ENCODE measurements at regions not wholly inside any gene's neighbourhood (a gene's known extent, or its start where the extent isn't known, plus 50 kb on each side); places are given as distances from the start of the nearest gene placed in this dataset.

DNA sequence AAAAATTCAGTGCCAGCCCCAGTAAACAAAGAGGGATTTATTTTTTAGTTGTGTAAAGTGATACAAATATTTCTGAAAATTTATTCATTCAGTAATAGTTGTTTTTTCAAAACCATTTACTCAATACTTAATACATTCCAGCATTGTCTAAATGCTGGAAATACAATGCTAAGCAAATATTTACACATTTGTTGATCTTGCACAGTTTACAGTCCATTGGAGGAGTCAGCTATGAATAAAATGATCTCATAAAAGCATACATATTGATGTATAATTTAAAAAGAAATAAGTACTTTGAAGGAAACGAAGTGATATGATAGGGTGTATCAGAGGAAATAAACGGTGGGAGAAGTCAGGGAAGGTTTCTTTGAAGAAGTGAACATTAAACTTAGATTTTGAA lies 1942.1 kb upstream of the ADGRL3 start:
- no peaks in the 10 kb centered on the region for H3K36me3 ChIP-seq
- 85% methylated on average over 2 of the region's 2 CpGs for WGBS, 2 donors
- H3K9me3 ChIP-seq, result no peaks in the 10 kb centered on the region
- TF ChIP-seq, protein P1, sequence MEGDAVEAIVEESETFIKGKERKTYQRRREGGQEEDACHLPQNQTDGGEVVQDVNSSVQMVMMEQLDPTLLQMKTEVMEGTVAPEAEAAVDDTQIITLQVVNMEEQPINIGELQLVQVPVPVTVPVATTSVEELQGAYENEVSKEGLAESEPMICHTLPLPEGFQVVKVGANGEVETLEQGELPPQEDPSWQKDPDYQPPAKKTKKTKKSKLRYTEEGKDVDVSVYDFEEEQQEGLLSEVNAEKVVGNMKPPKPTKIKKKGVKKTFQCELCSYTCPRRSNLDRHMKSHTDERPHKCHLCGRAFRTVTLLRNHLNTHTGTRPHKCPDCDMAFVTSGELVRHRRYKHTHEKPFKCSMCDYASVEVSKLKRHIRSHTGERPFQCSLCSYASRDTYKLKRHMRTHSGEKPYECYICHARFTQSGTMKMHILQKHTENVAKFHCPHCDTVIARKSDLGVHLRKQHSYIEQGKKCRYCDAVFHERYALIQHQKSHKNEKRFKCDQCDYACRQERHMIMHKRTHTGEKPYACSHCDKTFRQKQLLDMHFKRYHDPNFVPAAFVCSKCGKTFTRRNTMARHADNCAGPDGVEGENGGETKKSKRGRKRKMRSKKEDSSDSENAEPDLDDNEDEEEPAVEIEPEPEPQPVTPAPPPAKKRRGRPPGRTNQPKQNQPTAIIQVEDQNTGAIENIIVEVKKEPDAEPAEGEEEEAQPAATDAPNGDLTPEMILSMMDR (IDR thresholded peaks at IDR 0.05), result no peak
- TF ChIP-seq POLR2A (IDR thresholded peaks at IDR 0.05), result no peak
- TF ChIP-seq EP300 (IDR thresholded peaks at IDR 0.05), result no peak
- H3K27ac ChIP-seq, result no peak overlapping the region
- H3K4me3 ChIP-seq, result no peak overlapping the region
- H3K4me1 ChIP-seq, result no peaks in the 10 kb centered on the region
- H3K27me3 ChIP-seq, result no peaks in the 10 kb centered on the region
- no peak for DNase-seq (ENCODE audit: low spot score in 2 of 2)

DNA sequence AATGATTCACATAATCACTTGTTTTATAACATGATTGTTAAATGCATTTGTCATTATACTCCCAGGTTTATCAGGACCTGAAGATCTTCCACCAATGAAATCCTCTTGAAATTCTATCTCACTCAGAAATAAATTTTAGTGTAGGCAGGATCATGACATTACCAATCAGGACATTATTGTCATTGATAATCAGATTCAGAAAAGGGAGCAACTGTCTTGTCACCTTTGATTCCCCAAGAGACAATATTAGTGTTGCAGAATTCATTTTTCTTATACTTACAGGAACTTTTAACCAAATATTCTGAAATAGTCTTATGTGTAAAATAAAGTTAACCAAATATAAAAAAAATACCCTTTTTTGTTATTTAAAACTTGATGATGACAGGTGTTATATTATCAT lies 1892.5 kb upstream of the ADGRL3 start:
- no peak overlapping the region for H3K27ac ChIP-seq

DNA sequence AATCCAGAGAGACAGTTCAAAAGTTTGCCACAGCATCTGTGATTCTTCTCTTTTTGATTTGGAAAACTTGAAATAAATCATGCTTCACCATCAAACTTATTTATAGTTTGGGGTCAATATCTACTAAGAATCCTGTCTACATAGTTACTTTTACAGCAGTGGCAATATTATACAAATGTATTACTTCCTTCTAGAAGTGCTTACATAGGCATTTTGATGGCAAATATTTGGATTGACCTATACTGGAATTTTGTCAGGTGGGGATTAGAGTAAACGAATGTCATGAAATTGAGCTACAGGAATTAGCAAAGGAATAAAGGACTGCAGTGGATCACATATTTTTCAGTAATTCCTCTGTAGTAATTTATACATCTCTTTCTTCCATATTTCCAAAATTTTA lies 1885.5 kb upstream of the ADGRL3 start:
- H3K27ac ChIP-seq, result no peak overlapping the region

More for the DNA sequence above, 1892.5 kb upstream of the ADGRL3 start:
- Histone ChIP-seq H3K36me3 (no peaks in the 10 kb centered on the region), H3K9me3 (no peaks in the 10 kb centered on the region), H3K4me1 (no peaks in the 10 kb centered on the region), H3K4me3 (no peak overlapping the region), H3K27me3 (no peaks in the 10 kb centered on the region)
- TF ChIP-seq EP300 (IDR thresholded peaks at IDR 0.05), result no peak
- TF ChIP-seq, protein P1 (IDR thresholded peaks at IDR 0.05), result no peak
- TF ChIP-seq POLR2A (IDR thresholded peaks at IDR 0.05), result no peak
- no peak for DNase-seq (ENCODE audit: low spot score in 2 of 2)

DNA sequence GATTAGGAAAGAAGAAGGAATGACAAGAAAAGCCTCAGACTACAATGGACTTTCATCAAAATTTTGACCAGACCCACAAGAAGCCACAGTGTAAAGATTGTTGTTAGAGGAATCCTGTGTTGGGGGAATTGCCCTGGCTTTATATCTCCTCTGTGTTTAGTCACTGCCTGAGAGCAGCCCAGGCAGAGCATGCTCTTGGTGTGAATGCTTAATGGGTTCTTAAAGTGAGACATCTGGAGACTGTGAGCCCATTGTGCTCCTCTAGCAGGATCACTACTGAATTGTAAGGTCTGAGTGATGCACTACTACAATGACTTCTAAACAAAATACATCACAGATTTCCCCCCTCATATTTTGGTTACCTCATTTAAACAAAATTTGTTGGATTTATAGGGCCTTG lies 1860.5 kb upstream of the ADGRL3 start:
- TF ChIP-seq, protein P1 (IDR thresholded peaks at IDR 0.05), result no peak
- TF ChIP-seq POLR2A (IDR thresholded peaks at IDR 0.05), result no peak
- TF ChIP-seq EP300 (IDR thresholded peaks at IDR 0.05), result no peak
- Histone ChIP-seq H3K4me3 (no peak overlapping the region), H3K27ac (no peak overlapping the region), H3K4me1 (no peaks in the 10 kb centered on the region), H3K36me3 (no peaks in the 10 kb centered on the region), H3K9me3 (no peaks in the 10 kb centered on the region), H3K27me3 (no peaks in the 10 kb centered on the region)
- no peak for DNase-seq (ENCODE audit: low spot score in 2 of 2)

More for the DNA sequence above, 1885.5 kb upstream of the ADGRL3 start:
- 0 to 45% methylated on average over 1 of the region's 1 CpG for WGBS, 2 donors
- Histone ChIP-seq H3K9me3 (no peaks in the 10 kb centered on the region), H3K4me1 (no peaks in the 10 kb centered on the region), H3K36me3 (no peaks in the 10 kb centered on the region), H3K27me3 (no peaks in the 10 kb centered on the region), H3K4me3 (no peak overlapping the region)
- DNase-seq (ENCODE audit: low spot score in 2 of 2), result no peak
- TF ChIP-seq, protein P1 (IDR thresholded peaks at IDR 0.05), result no peak
- TF ChIP-seq EP300 (IDR thresholded peaks at IDR 0.05), result no peak
- TF ChIP-seq POLR2A (IDR thresholded peaks at IDR 0.05), result no peak

DNA sequence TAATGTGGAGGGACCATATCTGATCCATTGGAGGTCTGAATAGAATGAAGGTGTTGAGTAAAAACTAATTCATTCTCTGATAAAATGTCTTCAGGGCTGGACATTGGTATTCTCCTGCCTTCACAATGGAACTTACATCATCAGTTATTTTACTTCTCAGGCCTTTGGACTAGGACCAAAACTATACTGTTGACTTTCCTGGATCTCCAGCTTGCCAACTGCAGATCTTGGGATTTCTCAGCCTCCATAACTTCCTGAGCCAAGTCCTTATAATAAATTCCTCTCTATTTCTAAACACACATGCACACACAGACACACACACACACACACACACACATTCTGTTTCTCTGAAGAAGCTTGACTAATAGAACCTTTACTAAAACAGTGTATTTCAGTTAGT lies 1858.6 kb upstream of the ADGRL3 start:
- H3K27me3 ChIP-seq, result no peaks in the 10 kb centered on the region
- TF ChIP-seq POLR2A (IDR thresholded peaks at IDR 0.05) (no peak), EP300 (IDR thresholded peaks at IDR 0.05) (no peak)
- TF ChIP-seq, protein P1 (IDR thresholded peaks at IDR 0.05), result no peak
- H3K4me3 ChIP-seq, result no peak overlapping the region
- no peaks in the 10 kb centered on the region for H3K4me1 ChIP-seq
- no peak overlapping the region for H3K27ac ChIP-seq
- no peak for DNase-seq (ENCODE audit: low spot score in 2 of 2)
- no peaks in the 10 kb centered on the region for H3K9me3 ChIP-seq
- no peaks in the 10 kb centered on the region for H3K36me3 ChIP-seq

All from tibial nerve (tissue), 4 donors.